ENCODE measurements at regions not wholly inside any gene's neighbourhood (a gene's known extent, or its start where the extent isn't known, plus 50 kb on each side); places are given as distances from the start of the nearest gene placed in this dataset.
"Not testable (repeated sequence)": the region's sequence is repeated elsewhere in the genome, so short reads cannot be mapped to it uniquely, and the experiment has no call there.

GRCh38 chr2:42988055-42988454 is 195.7 kb upstream of the HAAO start:
- DNase-seq = not testable (repeated sequence)

GRCh38 chr2:42987112-42987922 is 194.9 kb upstream of the HAAO start:
- no peak for DNase-seq

- DNase-seq = no peak
These were observed 192.2 kb upstream of the HAAO start for GRCh38 chr2:42984617-42985016.

GRCh38 chr2:42984081-42984480 is 191.7 kb upstream of the HAAO start:
- DNase-seq = no peak

- no peak for DNase-seq
These were observed 188.5 kb upstream of the HAAO start for GRCh38 chr2:42980764-42981416.

GRCh38 chr2:42979870-42980763 is 187.7 kb upstream of the HAAO start:
- no peak for DNase-seq

- DNase-seq = no peak
These were observed 187.1 kb upstream of the HAAO start for GRCh38 chr2:42979416-42979869.

GRCh38 chr2:42978887-42979415 is 186.6 kb upstream of the HAAO start:
- no peak for DNase-seq

- no peak for DNase-seq
These were observed 185.9 kb upstream of the HAAO start for GRCh38 chr2:42978175-42978886.

- no peak for DNase-seq
These were observed 185.1 kb upstream of the HAAO start for GRCh38 chr2:42977270-42978174.

- no peak for DNase-seq
These were observed 184.0 kb upstream of the HAAO start for GRCh38 chr2:42976351-42976750.

GRCh38 chr2:42974721-42975717 is 182.6 kb upstream of the HAAO start:
- DNase-seq = peak; percentile 24

GRCh38 chr2:42974169-42974720 is 181.9 kb upstream of the HAAO start:
- no peak for DNase-seq

- no peak for DNase-seq
These were observed 181.3 kb upstream of the HAAO start for GRCh38 chr2:42973726-42974125.

GRCh38 chr2:42972933-42973516 is 180.6 kb upstream of the HAAO start:
- not testable (repeated sequence) for DNase-seq

- no peak for DNase-seq
These were observed 179.8 kb upstream of the HAAO start for GRCh38 chr2:42971947-42972736.

GRCh38 chr2:42971381-42971780 is 179.0 kb upstream of the HAAO start:
- DNase-seq = no peak

- DNase-seq = no peak
These were observed 177.8 kb upstream of the HAAO start for GRCh38 chr2:42970151-42970550.
